Prostate gland (tissue), 2 donors: ENCODE measurements at regions not wholly inside any gene's neighbourhood (a gene's known extent, or its start where the extent isn't known, plus 50 kb on each side); places are given as distances from the start of the nearest gene placed in this dataset.
"Not testable (repeated sequence)": the region's sequence is repeated elsewhere in the genome, so short reads cannot be mapped to it uniquely, and the experiment has no call there.

Experiments
- CTCF ChIP-seq, 4 experiments: fragments of 200-600 bp in 2 of 4; fragments of 450-650 bp in 2 of 4; sonication (generic) in 2 of 4; IDR thresholded peaks; 1 replicate in 3 of 4; 2 replicates in 1 of 4; pipeline ENCODE4 v1.5.1; 2016 to 2019; ENCODE audit warnings: antibody characterized with exemption in 4 of 4, mild to moderate bottlenecking in 2 of 4, moderate library complexity in 2 of 4
- POLR2A ChIP-seq: fragments of 450-650 bp; IDR thresholded peaks from one replicate; pipeline ENCODE4 v1.6.1; 2016; ENCODE audit warnings: antibody characterized with exemption, mild to moderate bottlenecking
- POLR2AphosphoS5 ChIP-seq: sonication (generic); formaldehyde crosslinking; IDR thresholded peaks from one replicate; pipeline ENCODE4 v1.6.1; 2017; ENCODE audit warnings: antibody characterized with exemption

GRCh38 chr12:31195620-31196019 lies 122.0 kb downstream of the DDX11 start:
- TF ChIP-seq POLR2AphosphoS5; CTCF (IDR thresholded peaks at IDR 0.05); POLR2A: not testable (repeated sequence)
